ENCODE measurements at regions not wholly inside any gene's neighbourhood (a gene's known extent, or its start where the extent isn't known, plus 50 kb on each side); places are given as distances from the start of the nearest gene placed in this dataset.

GRCh38 chr2:5497874-5498273 is 194.3 kb upstream of the SOX11 start:
- Histone ChIP-seq H3K36me3 (ENCODE audit: insufficient read depth, low read length) (no peaks in the 10 kb centered on the region), H2AFZ (ENCODE audit: low read length) (no peak overlapping the region), H4K20me1 (ENCODE audit: insufficient read depth, low read length, poor library complexity, severe bottlenecking) (no peaks in the 10 kb centered on the region), H3K4me3 (ENCODE audit: low read length, poor library complexity, severe bottlenecking) (no peak overlapping the region), H3K9ac (ENCODE audit: low read depth, low read length, poor library complexity, severe bottlenecking) (no peak overlapping the region), H3K9me2 (replicated peaks; ENCODE audit: low read depth, low read length) (no peaks in the 10 kb centered on the region), H3K4me1 (ENCODE audit: insufficient read depth, low read length, poor library complexity, severe bottlenecking) (no peaks in the 10 kb centered on the region), H3K79me2 (ENCODE audit: insufficient read depth, low read length) (no peaks in the 10 kb centered on the region), H3K4me2 (ENCODE audit: low read depth, low read length, poor library complexity, severe bottlenecking) (no peak overlapping the region), H3K27me3 (ENCODE audit: insufficient read depth, low read length, poor library complexity, severe bottlenecking) (no peaks in the 10 kb centered on the region), H3K9me3 (ENCODE audit: insufficient read depth, low read depth, low read length) (no peaks in the 10 kb centered on the region), H3F3A (ENCODE audit: low read depth) (no peaks in the 10 kb centered on the region)
- TF ChIP-seq CTCF (conservative IDR thresholded peaks at IDR 0.05; ENCODE audit: low read length) (no peak), EZH2phosphoT487 (IDR thresholded peaks at IDR 0.05; ENCODE audit: borderline replicate concordance) (no peak)

- H3K9ac ChIP-seq (ENCODE audit: low read depth, low read length, poor library complexity, severe bottlenecking), result no peak overlapping the region
- H3F3A ChIP-seq (ENCODE audit: low read depth), result no peaks in the 10 kb centered on the region
Observed at GRCh38 chr2:5501807-5502206, 190.4 kb upstream of the SOX11 start.

GRCh38 chr2:5502385-5502784 is 189.8 kb upstream of the SOX11 start:
- Histone ChIP-seq H3F3A (ENCODE audit: low read depth) (no peaks in the 10 kb centered on the region), H4K20me1 (ENCODE audit: insufficient read depth, low read length, poor library complexity, severe bottlenecking) (no peaks in the 10 kb centered on the region), H3K4me1 (ENCODE audit: insufficient read depth, low read length, poor library complexity, severe bottlenecking) (no peaks in the 10 kb centered on the region), H2AFZ (ENCODE audit: low read length) (no peak overlapping the region), H3K9me3 (ENCODE audit: insufficient read depth, low read depth, low read length) (no peaks in the 10 kb centered on the region), H3K9me2 (replicated peaks; ENCODE audit: low read depth, low read length) (no peaks in the 10 kb centered on the region), H3K4me2 (ENCODE audit: low read depth, low read length, poor library complexity, severe bottlenecking) (no peak overlapping the region), H3K27me3 (ENCODE audit: insufficient read depth, low read length, poor library complexity, severe bottlenecking) (no peaks in the 10 kb centered on the region), H3K4me3 (ENCODE audit: low read length, poor library complexity, severe bottlenecking) (no peak overlapping the region), H3K36me3 (ENCODE audit: insufficient read depth, low read length) (no peaks in the 10 kb centered on the region), H3K79me2 (ENCODE audit: insufficient read depth, low read length) (no peaks in the 10 kb centered on the region), H3K9ac (ENCODE audit: low read depth, low read length, poor library complexity, severe bottlenecking) (no peak overlapping the region)
- TF ChIP-seq EZH2phosphoT487 (IDR thresholded peaks at IDR 0.05; ENCODE audit: borderline replicate concordance) (no peak), CTCF (conservative IDR thresholded peaks at IDR 0.05; ENCODE audit: low read length) (no peak)

More at GRCh38 chr2:5501807-5502206, 190.4 kb upstream of the SOX11 start:
- H3K36me3 ChIP-seq (ENCODE audit: insufficient read depth, low read length), result no peaks in the 10 kb centered on the region
- no peak overlapping the region for H3K4me3 ChIP-seq (ENCODE audit: low read length, poor library complexity, severe bottlenecking)
- TF ChIP-seq CTCF (conservative IDR thresholded peaks at IDR 0.05; ENCODE audit: low read length) (no peak), EZH2phosphoT487 (IDR thresholded peaks at IDR 0.05; ENCODE audit: borderline replicate concordance) (no peak)
- no peaks in the 10 kb centered on the region for H3K79me2 ChIP-seq (ENCODE audit: insufficient read depth, low read length)
- H4K20me1 ChIP-seq (ENCODE audit: insufficient read depth, low read length, poor library complexity, severe bottlenecking), result no peaks in the 10 kb centered on the region
- no peaks in the 10 kb centered on the region for H3K27me3 ChIP-seq (ENCODE audit: insufficient read depth, low read length, poor library complexity, severe bottlenecking)
- no peak overlapping the region for H2AFZ ChIP-seq (ENCODE audit: low read length)
- H3K9me3 ChIP-seq (ENCODE audit: insufficient read depth, low read depth, low read length), result no peaks in the 10 kb centered on the region
- no peaks in the 10 kb centered on the region for H3K4me1 ChIP-seq (ENCODE audit: insufficient read depth, low read length, poor library complexity, severe bottlenecking)
- no peaks in the 10 kb centered on the region for H3K9me2 ChIP-seq (replicated peaks; ENCODE audit: low read depth, low read length)
- no peak overlapping the region for H3K4me2 ChIP-seq (ENCODE audit: low read depth, low read length, poor library complexity, severe bottlenecking)
